Natural killer cell treated with Interleukin-12 subunit alpha and Interleukin-12 subunit beta and Interleukin-15 and Interleukin-18, amount 100 ng/mL, for 72 hours (primary cell): ENCODE measurements at regions not wholly inside any gene's neighbourhood (a gene's known extent, or its start where the extent isn't known, plus 50 kb on each side); places are given as distances from the start of the nearest gene placed in this dataset.

Experiments used
- ATAC-seq, 2 donors: fragments of 150-1000 bp; cut with Tn5 transposase in 1 of 2; sonication (Bioruptor Pico), chemical (Tn5 transposase) in 1 of 2; 2 replicates each; pipeline ENCODE4 v1.10.0; 2021
- DNase-seq: peaks from one replicate; pipeline ENCODE4 v3.0.0; 2022; ENCODE audit warnings: low spot score
- H3K27ac Mint-ChIP-seq, 2 donors: 1 replicate in 1 of 2; 2 replicates in 1 of 2; pipeline ENCODE4 v1.8.0; 2022; ENCODE audit warnings: mixed read lengths in 2 of 2, mild to moderate bottlenecking in 1 of 2, moderate library complexity in 1 of 2
- H3K27me3 Mint-ChIP-seq, 2 donors: 1 replicate in 1 of 2; 2 replicates in 1 of 2; pipeline ENCODE4 v1.8.0; 2022; ENCODE audit warnings: mixed read lengths in 2 of 2
- H3K36me3 Mint-ChIP-seq: one replicate; pipeline ENCODE4 v1.8.0; 2022; ENCODE audit warnings: mixed read lengths
- H3K4me1 Mint-ChIP-seq, 2 donors: 1 replicate in 1 of 2; 2 replicates in 1 of 2; pipeline ENCODE4 v1.8.0; 2022; ENCODE audit warnings: low read depth in 2 of 2, mixed read lengths in 2 of 2, mild to moderate bottlenecking in 1 of 2
- H3K4me3 Mint-ChIP-seq: one replicate; pipeline ENCODE4 v1.8.0; 2022; ENCODE audit warnings: mixed read lengths
- H3K9me3 Mint-ChIP-seq: 2 replicates; pipeline ENCODE4 v1.8.0; 2022; ENCODE audit warnings: mixed read lengths

GRCh38 chr7:34298492-34299013 is 359.5 kb upstream of the NPSR1 start:
- H3K27me3 Mint-ChIP-seq, result no peaks in the 10 kb centered on the region
- no peaks in the 10 kb centered on the region for H3K9me3 Mint-ChIP-seq
- DNase-seq, result no peak
- no peaks in the 10 kb centered on the region for H3K4me1 Mint-ChIP-seq
- H3K36me3 Mint-ChIP-seq, result no peaks in the 10 kb centered on the region
- no peak overlapping the region for H3K27ac Mint-ChIP-seq
- ATAC-seq, result no peak
- H3K4me3 Mint-ChIP-seq, result no peak overlapping the region

- Mint-ChIP-seq H3K4me3 (no peak overlapping the region), H3K4me1 (no peaks in the 10 kb centered on the region), H3K9me3 (no peaks in the 10 kb centered on the region), H3K27me3 (no peaks in the 10 kb centered on the region), H3K27ac (no peak overlapping the region), H3K36me3 (no peaks in the 10 kb centered on the region)
- no peak for DNase-seq
- ATAC-seq, result no peak
Measured at GRCh38 chr7:34299066-34299465, 359.0 kb upstream of the NPSR1 start.

GRCh38 chr7:34307540-34307939 is 350.5 kb upstream of the NPSR1 start:
- H3K9me3 Mint-ChIP-seq, result no peaks in the 10 kb centered on the region
- H3K27ac Mint-ChIP-seq, result no peak overlapping the region
- no peak for ATAC-seq

GRCh38 chr7:34308595-34308994 is 349.4 kb upstream of the NPSR1 start:
- DNase-seq (no peak), ATAC-seq (no peak)
- H3K27ac Mint-ChIP-seq, result no peak overlapping the region
- H3K9me3 Mint-ChIP-seq, result peaks cover 4% of the 10 kb centered on the region
- no peaks in the 10 kb centered on the region for H3K27me3 Mint-ChIP-seq
- no peak overlapping the region for H3K4me3 Mint-ChIP-seq
- H3K4me1 Mint-ChIP-seq, result no peaks in the 10 kb centered on the region
- no peaks in the 10 kb centered on the region for H3K36me3 Mint-ChIP-seq

More at GRCh38 chr7:34307540-34307939, 350.5 kb upstream of the NPSR1 start:
- Mint-ChIP-seq H3K36me3 (no peaks in the 10 kb centered on the region), H3K4me1 (no peaks in the 10 kb centered on the region), H3K27me3 (no peaks in the 10 kb centered on the region), H3K4me3 (no peak overlapping the region)
- DNase-seq, result no peak

GRCh38 chr7:34309116-34309515 is 348.9 kb upstream of the NPSR1 start:
- Mint-ChIP-seq H3K9me3 (peaks cover 4% of the 10 kb centered on the region), H3K4me3 (no peak overlapping the region), H3K4me1 (no peaks in the 10 kb centered on the region), H3K27ac (no peak overlapping the region), H3K27me3 (no peaks in the 10 kb centered on the region), H3K36me3 (no peaks in the 10 kb centered on the region)
- DNase-seq (no peak), ATAC-seq (no peak)

- no peak for DNase-seq
- H3K9me3 Mint-ChIP-seq, result peaks cover 4% of the 10 kb centered on the region
- no peaks in the 10 kb centered on the region for H3K27me3 Mint-ChIP-seq
- H3K36me3 Mint-ChIP-seq, result no peaks in the 10 kb centered on the region
- H3K4me1 Mint-ChIP-seq, result no peaks in the 10 kb centered on the region
- H3K4me3 Mint-ChIP-seq, result no peak overlapping the region
- no peak overlapping the region for H3K27ac Mint-ChIP-seq
- ATAC-seq, result no peak
Measured at GRCh38 chr7:34309584-34309983, 348.4 kb upstream of the NPSR1 start.

- Mint-ChIP-seq H3K27me3 (no peaks in the 10 kb centered on the region), H3K4me3 (no peak overlapping the region), H3K9me3 (peaks cover 4% of the 10 kb centered on the region), H3K4me1 (no peaks in the 10 kb centered on the region), H3K36me3 (no peaks in the 10 kb centered on the region), H3K27ac (no peak overlapping the region)
- DNase-seq (no peak), ATAC-seq (no peak)
Measured at GRCh38 chr7:34311591-34311990, 346.4 kb upstream of the NPSR1 start.

GRCh38 chr7:34312624-34313023 is 345.4 kb upstream of the NPSR1 start:
- ATAC-seq (no peak), DNase-seq (no peak)
- H3K9me3 Mint-ChIP-seq, result peaks cover 4% of the 10 kb centered on the region
- H3K27me3 Mint-ChIP-seq, result no peaks in the 10 kb centered on the region
- H3K4me1 Mint-ChIP-seq, result no peaks in the 10 kb centered on the region
- H3K27ac Mint-ChIP-seq, result no peak overlapping the region
- H3K36me3 Mint-ChIP-seq, result no peaks in the 10 kb centered on the region
- no peak overlapping the region for H3K4me3 Mint-ChIP-seq

GRCh38 chr7:34313289-34313688 is 344.7 kb upstream of the NPSR1 start:
- ATAC-seq (no peak), DNase-seq (no peak)
- Mint-ChIP-seq H3K36me3 (no peaks in the 10 kb centered on the region), H3K27me3 (no peaks in the 10 kb centered on the region), H3K9me3 (peaks cover 4% of the 10 kb centered on the region), H3K4me3 (no peak overlapping the region), H3K27ac (no peak overlapping the region), H3K4me1 (no peaks in the 10 kb centered on the region)

- no peaks in the 10 kb centered on the region for H3K4me1 Mint-ChIP-seq
- no peaks in the 10 kb centered on the region for H3K36me3 Mint-ChIP-seq
- H3K27ac Mint-ChIP-seq, result no peak overlapping the region
- H3K27me3 Mint-ChIP-seq, result no peaks in the 10 kb centered on the region
- no peak for ATAC-seq
- peaks cover 4% of the 10 kb centered on the region for H3K9me3 Mint-ChIP-seq
- no peak for DNase-seq
- no peak overlapping the region for H3K4me3 Mint-ChIP-seq
Measured at GRCh38 chr7:34315032-34315431, 343.0 kb upstream of the NPSR1 start.

- H3K4me1 Mint-ChIP-seq, result peaks cover 2 to 3% of the 10 kb centered on the region in 2 donors
- peaks cover 4 to 15% of the 10 kb centered on the region in 2 donors for H3K27me3 Mint-ChIP-seq
- no peak for DNase-seq
- ATAC-seq, result no peak
- H3K27ac Mint-ChIP-seq, result no peak overlapping the region
- H3K36me3 Mint-ChIP-seq, result no peaks in the 10 kb centered on the region
- peaks cover 4% of the 10 kb centered on the region for H3K9me3 Mint-ChIP-seq
- no peak overlapping the region for H3K4me3 Mint-ChIP-seq
Measured at GRCh38 chr7:34317039-34317438, 341.0 kb upstream of the NPSR1 start.

- Mint-ChIP-seq H3K36me3 (no peaks in the 10 kb centered on the region), H3K4me3 (no peak overlapping the region), H3K27ac (no peak overlapping the region), H3K9me3 (no peaks in the 10 kb centered on the region), H3K4me1 (peaks cover 2 to 3% of the 10 kb centered on the region in 2 donors), H3K27me3 (peaks cover 9 to 19% of the 10 kb centered on the region in 2 donors)
- DNase-seq (no peak), ATAC-seq (no peak)
Measured at GRCh38 chr7:34320412-34320811, 337.6 kb upstream of the NPSR1 start.

GRCh38 chr7:34320926-34321661 is 336.9 kb upstream of the NPSR1 start:
- no peak overlapping the region for H3K4me3 Mint-ChIP-seq
- peaks cover 2 to 3% of the 10 kb centered on the region in 2 donors for H3K4me1 Mint-ChIP-seq
- no peaks in the 10 kb centered on the region for H3K36me3 Mint-ChIP-seq
- H3K9me3 Mint-ChIP-seq, result no peaks in the 10 kb centered on the region
- DNase-seq (no peak), ATAC-seq (no peak)
- H3K27me3 Mint-ChIP-seq, result peaks cover 9 to 22% of the 10 kb centered on the region in 2 donors
- H3K27ac Mint-ChIP-seq, result no peak overlapping the region

GRCh38 chr7:34322841-34323240 is 335.2 kb upstream of the NPSR1 start:
- Mint-ChIP-seq H3K9me3 (no peaks in the 10 kb centered on the region), H3K4me1 (peaks cover 2 to 3% of the 10 kb centered on the region in 2 donors), H3K36me3 (no peaks in the 10 kb centered on the region), H3K27ac (no peak overlapping the region), H3K4me3 (no peak overlapping the region), H3K27me3 (peaks cover 9 to 22% of the 10 kb centered on the region in 2 donors)
- ATAC-seq (no peak), DNase-seq (no peak)

GRCh38 chr7:34327681-34328080 is 330.3 kb upstream of the NPSR1 start:
- Mint-ChIP-seq H3K27ac (no peak overlapping the region), H3K27me3 (peaks cover 5 to 6% of the 10 kb centered on the region in 2 donors), H3K36me3 (no peaks in the 10 kb centered on the region), H3K9me3 (no peaks in the 10 kb centered on the region), H3K4me1 (no peaks in the 10 kb centered on the region), H3K4me3 (no peak overlapping the region)
- ATAC-seq (no peak), DNase-seq (no peak)
